Activated CD4-positive, alpha-beta T cell treated with anti-CD3 and anti-CD28 coated beads, Interleukin-10, Interleukin-2, amounts not matched to agents 100 ng/mL and 50 ng/mL, durations not matched to agents 16 hours and 8 hours (primary cell): ENCODE measurements at regions not wholly inside any gene's neighbourhood (a gene's known extent, or its start where the extent isn't known, plus 50 kb on each side); places are given as distances from the start of the nearest gene placed in this dataset.

Experiments used
- DNase-seq: peaks from one replicate; pipeline ENCODE4 v3.0.0-alpha.2; 2020

- no peak for DNase-seq
Observed at GRCh38 chr2:15782009-15782751, 158.2 kb upstream of the MYCN start.

- no peak for DNase-seq
Observed at GRCh38 chr2:15782769-15783294, 157.5 kb upstream of the MYCN start.

GRCh38 chr2:15783489-15783888 is 156.9 kb upstream of the MYCN start:
- DNase-seq, result no peak

GRCh38 chr2:15784106-15784885 is 156.1 kb upstream of the MYCN start:
- no peak for DNase-seq

- no peak for DNase-seq
Observed at GRCh38 chr2:15784886-15785801, 155.2 kb upstream of the MYCN start.

GRCh38 chr2:15786003-15786654 is 154.2 kb upstream of the MYCN start:
- DNase-seq, result no peak

GRCh38 chr2:15786901-15787300 is 153.4 kb upstream of the MYCN start:
- no peak for DNase-seq

- no peak for DNase-seq
Observed at GRCh38 chr2:15787535-15788454, 152.6 kb upstream of the MYCN start.

GRCh38 chr2:15788455-15788829 is 151.9 kb upstream of the MYCN start:
- DNase-seq, result no peak

GRCh38 chr2:15788830-15789229 is 151.5 kb upstream of the MYCN start:
- no peak for DNase-seq

- no peak for DNase-seq
Observed at GRCh38 chr2:15789381-15790062, 150.8 kb upstream of the MYCN start.

GRCh38 chr2:15790326-15790725 is 150.0 kb upstream of the MYCN start:
- DNase-seq, result no peak

- DNase-seq, result no peak
Observed at GRCh38 chr2:15790838-15791237, 149.5 kb upstream of the MYCN start.

- DNase-seq, result no peak
Observed at GRCh38 chr2:15791294-15791693, 149.1 kb upstream of the MYCN start.

GRCh38 chr2:15792331-15792730 is 148.0 kb upstream of the MYCN start:
- DNase-seq, result no peak

- DNase-seq, result no peak
Observed at GRCh38 chr2:15793078-15793913, 147.1 kb upstream of the MYCN start.

GRCh38 chr2:15793978-15794377 is 146.4 kb upstream of the MYCN start:
- DNase-seq, result no peak

GRCh38 chr2:15794608-15795134 is 145.7 kb upstream of the MYCN start:
- DNase-seq, result no peak

GRCh38 chr2:15795426-15795825 is 144.9 kb upstream of the MYCN start:
- no peak for DNase-seq
